GM18909 (cell line): ENCODE measurements at regions not wholly inside any gene's neighbourhood (a gene's known extent, or its start where the extent isn't known, plus 50 kb on each side); places are given as distances from the start of the nearest gene placed in this dataset.

Source experiments
- ATAC-seq: cut with Tn5 transposase; IDR thresholded peaks from one replicate; pipeline ENCODE4 v1.9.1; 2021; ENCODE audit warnings: mild to moderate bottlenecking; ENCODE audit not compliant: unreplicated experiment, poor library complexity

DNA sequence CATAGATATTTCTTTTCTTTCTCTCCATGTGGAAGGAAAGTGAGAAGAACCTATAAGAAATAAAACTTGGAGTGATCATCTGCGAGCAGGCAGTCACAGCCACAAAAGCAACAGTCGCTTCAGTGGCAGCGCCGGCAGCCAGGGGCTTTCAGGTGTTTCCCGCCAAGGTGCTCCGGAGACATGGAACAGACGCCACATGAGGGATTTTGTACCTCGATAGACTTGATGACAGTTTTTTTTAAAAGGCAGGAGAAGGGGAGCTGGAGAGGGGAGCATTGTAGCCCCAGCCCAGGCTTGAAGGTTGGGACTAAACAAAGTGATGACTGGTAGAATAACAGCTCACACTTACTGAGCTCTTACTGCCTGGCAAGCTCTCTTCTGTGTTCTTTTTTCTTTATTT is 471.4 kb upstream of the B3GAT1 start:
- ATAC-seq: no peak

GRCh38 chr11:134882671-134883297 is 470.7 kb upstream of the B3GAT1 start:
- ATAC-seq: no peak

DNA sequence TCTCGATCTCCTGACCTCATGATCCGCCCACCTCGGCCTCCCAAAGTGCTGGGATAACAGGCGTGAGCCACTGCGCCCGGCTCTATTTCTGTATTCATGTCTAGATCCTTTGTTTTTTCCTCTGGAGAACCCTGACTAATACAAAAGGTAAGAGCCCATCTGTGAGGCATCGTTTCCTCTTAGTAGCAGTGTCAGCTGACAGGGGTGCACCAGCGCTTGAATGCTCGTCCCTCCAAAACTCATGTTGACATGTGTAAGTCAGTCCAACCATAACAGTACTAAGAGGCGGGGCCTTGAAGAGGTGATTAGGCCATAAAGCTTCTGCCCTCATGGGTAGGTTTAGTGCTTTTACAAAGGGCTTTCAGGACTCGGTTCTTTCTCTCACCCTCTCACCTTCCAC is 470.1 kb upstream of the B3GAT1 start:
- no peak for ATAC-seq

DNA sequence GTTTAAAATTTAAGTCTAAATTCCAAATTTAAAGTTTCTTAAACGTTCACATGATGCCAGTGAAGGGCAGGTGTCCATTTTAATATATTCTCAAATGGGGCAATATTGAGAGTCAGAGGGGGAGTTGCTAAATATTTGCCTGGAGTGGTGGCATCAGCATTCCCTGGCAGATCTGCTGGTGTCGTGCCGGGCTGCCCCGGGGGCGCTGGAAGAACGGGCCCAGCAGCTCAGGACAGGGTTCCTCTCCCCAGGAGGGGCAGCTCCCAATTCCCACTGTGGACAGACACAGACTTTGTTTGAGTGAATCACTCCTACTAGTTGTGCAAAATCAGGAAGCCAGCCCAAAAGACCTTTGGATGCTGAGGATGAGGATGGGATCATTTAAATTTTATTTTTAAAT is 468.7 kb upstream of the B3GAT1 start:
- ATAC-seq: no peak

DNA sequence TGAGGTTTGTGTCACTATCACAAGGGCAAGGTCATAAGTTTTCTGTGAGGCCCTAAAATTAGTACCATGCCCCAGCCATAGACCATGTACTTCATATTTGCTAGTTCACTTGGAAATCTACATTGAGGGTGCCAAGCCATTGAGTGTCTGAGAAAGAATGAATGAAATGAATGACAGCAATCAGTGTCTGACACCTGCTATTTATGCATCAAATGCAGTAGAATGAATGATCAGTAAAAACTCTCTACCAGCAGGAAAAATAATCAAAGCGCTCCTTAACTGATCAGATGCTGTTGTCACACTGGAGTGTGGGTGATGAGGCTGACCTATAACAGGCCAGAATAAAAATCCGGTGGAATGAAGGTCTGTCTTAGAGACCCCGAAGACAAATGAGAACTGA is 467.9 kb upstream of the B3GAT1 start:
- no peak for ATAC-seq

GRCh38 chr11:134879341-134879740 is 467.3 kb upstream of the B3GAT1 start:
- ATAC-seq: no peak

GRCh38 chr11:134878785-134879184 is 466.7 kb upstream of the B3GAT1 start:
- no peak for ATAC-seq

GRCh38 chr11:134876226-134876625 is 464.2 kb upstream of the B3GAT1 start:
- ATAC-seq: no peak

GRCh38 chr11:134866981-134867675 is 455.1 kb upstream of the B3GAT1 start:
- no peak for ATAC-seq

DNA sequence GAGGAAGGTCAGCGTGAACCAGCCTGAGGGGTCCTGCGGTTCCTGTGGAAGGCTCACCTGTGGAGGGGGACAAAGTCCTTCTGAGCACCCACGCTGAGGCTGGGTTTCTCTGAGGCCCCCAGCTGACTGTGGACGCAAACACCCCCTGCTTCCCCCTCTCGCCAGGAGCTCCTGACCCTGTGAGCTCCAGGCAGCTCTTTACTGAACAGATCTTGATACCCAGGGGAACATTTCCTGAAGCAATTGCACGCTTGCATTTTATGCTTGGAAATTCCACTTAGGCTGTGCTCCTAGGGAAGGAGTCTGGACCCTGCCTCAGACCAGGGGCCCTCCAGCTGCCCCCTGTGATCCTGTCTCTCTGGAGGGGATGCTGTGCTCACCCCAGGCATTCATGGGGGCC is 454.2 kb upstream of the B3GAT1 start:
- no peak for ATAC-seq

GRCh38 chr11:134864968-134865305 is 452.9 kb upstream of the B3GAT1 start:
- ATAC-seq: no peak

GRCh38 chr11:134864233-134864967 is 452.4 kb upstream of the B3GAT1 start:
- no peak for ATAC-seq

DNA sequence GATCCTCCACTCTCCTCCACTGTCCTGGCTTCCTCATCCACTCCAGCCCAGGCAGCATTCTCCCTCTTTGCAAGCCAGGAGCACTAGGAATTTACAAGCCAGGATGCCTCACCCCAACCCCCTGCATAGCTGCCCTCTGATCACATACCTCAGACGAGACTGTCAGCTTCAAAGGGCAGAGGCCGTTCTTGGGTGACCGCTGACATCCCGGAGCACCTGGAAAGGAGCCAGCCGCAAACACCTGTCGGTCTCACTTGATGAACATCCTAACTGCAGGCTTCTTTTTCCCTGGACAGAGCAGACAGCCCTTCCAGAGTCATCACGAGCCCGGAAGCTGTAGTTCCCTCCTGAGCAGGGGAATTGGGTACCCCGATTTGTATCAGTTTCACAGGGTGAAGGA is 451.3 kb upstream of the B3GAT1 start:
- ATAC-seq: no peak

- no peak for ATAC-seq
These were observed 450.6 kb upstream of the B3GAT1 start for GRCh38 chr11:134862587-134863195.

GRCh38 chr11:134862105-134862502 is 450.1 kb upstream of the B3GAT1 start:
- no peak for ATAC-seq

- ATAC-seq: no peak
These were observed 449.6 kb upstream of the B3GAT1 start for GRCh38 chr11:134861490-134862104.

DNA sequence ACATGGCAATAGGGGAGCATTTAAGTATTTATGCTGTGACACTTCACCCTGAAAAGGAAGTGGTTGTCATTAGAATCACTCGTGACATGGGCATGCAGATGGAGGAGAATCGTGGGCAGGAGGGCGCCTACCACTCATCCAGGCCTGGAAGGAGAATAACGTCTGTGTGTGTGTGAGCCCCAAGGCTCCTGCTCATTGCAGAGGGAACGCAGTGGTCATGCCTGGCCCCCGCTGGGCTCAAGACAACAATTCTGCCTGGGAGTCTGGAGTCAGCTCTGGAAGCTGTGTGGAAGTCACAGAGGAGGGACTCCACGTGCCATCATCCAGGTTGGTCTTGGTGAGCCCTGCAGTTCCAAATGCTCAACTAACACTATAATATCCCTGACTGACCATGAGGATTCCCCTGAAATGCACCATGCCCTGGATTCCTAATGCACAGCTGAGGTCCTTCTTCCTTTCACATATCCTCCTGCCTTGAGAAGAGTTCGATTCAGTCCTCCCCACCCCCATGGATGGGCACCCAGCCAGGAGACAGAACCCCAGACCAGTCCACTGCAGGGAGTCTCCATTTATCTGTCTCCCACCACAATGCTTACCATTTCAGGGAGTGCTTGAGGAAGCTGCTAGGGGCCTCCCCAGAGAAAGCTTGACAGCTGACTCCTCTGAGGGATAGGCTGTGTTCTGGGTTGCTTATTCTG is 446.9 kb upstream of the B3GAT1 start:
- no peak for ATAC-seq

DNA sequence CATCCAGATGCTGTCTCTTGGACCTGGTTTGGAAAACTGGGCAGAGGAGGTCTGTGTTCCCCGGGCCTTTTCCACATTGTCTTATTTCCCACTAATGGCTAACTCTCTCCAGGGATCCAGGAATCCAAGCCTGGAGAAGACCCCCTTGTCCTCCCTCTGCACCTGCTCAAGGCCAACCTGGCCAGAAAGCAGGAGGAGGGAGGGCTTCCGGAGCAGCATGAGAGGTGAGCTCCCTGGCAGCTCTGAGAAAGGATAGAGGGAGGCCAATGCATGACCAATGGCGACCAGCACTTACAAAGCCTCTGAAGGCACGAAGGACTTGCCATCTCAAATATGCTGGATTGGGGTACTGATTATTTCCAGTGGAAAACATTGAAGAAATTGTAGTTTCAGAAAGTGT is 445.0 kb upstream of the B3GAT1 start:
- no peak for ATAC-seq

DNA sequence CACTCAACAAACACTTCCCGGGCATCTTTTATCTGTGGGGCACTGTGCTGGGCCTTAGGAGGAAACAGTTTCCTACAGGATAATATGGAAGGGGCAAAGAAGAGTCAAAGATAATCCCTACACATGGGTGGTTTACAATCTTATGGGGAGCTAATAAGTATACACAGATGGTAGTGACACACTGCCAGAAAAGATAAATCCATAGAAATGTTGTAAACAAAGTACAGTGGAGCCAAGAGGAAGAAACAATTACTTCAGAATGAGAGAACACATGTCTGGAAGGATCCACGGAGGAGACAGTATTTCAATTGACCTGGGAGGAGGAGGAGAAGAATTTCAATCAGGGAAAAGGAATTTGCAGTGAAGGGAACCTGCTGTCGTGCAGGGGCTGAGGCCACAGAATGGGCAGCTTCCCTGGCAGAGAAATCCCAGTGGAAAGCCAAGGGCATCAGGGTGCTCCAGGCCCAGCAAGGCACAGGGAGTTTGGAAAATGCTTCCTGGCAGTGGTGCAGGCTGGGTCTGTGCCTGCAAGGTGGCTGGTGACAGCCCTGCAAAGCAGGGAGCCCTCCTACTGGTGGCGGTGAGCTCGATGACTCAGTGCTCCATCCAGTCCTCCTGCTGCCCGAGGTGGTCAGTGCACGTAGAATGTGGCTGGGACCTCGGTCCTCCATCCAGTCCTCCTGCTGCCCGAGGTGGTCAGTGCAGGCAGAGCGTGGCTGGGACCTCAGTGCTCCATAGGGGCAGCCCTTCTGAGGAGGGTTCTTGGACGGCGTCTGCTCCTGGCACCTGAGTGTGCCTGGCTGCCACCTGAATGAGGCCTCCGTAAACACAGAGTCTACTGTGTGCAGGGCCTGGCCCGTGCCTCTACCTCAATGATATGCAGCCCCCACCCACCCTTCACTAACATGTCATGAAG is 444.3 kb upstream of the B3GAT1 start:
- no peak for ATAC-seq
